AG04449 (cell line): ENCODE measurements at regions not wholly inside any gene's neighbourhood (a gene's known extent, or its start where the extent isn't known, plus 50 kb on each side); places are given as distances from the start of the nearest gene placed in this dataset.

Experiments
- CTCF ChIA-PET: fragments of 350-600 bp; formaldehyde crosslinking; extraction: SDS; loops from one replicate; lab custom pipeline; 2021; ENCODE audit warnings: antibody characterized with exemption; lab: Yijun Ruan, JAX
- POLR2A ChIA-PET: fragments of 400-600, 350-600 bp; formaldehyde crosslinking; extraction: SDS; loops from one replicate; lab custom pipeline; 2020; ENCODE audit warnings: antibody characterized with exemption, inconsistent platforms; lab: Yijun Ruan, JAX
- DNase-seq: peaks from one replicate; pipeline ENCODE4 v3.0.0-alpha.2; 2010; ENCODE audit warnings: low read depth, low spot score
- H3K4me3 ChIP-seq: 2 replicates; pipeline ENCODE4 v1.5.1; 2011; ENCODE audit warnings: low read depth, mild to moderate bottlenecking, control low read depth, low read length
- CTCF ChIP-seq: IDR thresholded peaks from one replicate; pipeline ENCODE4 v1.5.1; 2011; ENCODE audit warnings: mild to moderate bottlenecking, moderate library complexity, low read length, control low read depth, inconsistent platforms; ENCODE audit not compliant: insufficient read depth; ENCODE audit errors: missing control alignments

DNA sequence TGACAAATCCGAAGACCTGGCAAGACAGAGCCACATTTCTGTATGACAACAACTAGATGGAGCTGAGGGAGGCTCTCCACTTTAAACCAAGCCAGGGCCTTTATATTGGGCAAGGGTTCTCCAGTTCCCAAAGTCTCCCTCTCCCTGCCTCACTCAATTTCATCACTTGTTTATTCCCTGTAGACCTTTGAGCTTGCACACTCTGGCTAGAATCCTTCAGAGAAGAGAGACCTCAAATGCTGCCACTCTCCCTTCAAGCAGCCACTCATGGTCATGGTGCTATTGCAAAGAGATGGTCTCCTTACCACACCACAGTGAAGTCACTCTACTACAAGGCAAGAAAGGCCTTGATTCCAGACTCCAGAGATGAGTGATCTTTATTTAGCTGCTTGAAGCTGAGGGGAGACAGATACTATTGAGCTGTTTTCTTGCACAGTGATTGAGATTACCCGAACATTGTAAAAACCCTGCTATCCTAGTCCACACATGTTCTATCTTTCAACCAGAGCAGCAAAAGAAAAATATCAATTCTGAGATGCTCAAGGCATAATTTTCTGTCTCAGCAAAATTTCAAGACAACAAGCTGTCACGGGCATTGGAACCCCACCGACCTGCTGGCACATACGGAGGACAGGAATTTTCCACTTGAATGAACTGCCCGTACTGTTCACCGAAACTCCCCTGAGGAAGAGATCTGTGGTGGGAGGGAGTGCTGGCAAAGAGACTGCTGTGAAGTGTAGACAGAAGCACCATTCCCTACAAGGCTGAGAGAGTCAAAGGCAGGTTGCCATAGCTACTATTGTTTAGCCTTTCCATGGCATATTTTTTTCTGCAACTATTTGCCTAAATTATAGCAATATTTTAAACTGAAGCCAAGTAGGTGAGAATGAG is 81.1 kb downstream of the CDO1 start:
- no peak for DNase-seq
- POLR2A ChIA-PET: no interaction called here
- no peak for TF ChIP-seq CTCF
- CTCF ChIA-PET: no interaction called here
- H3K4me3 ChIP-seq: no peak overlapping the region

GRCh38 chr5:115733607-115734006 is 82.9 kb downstream of the CDO1 start:
- POLR2A ChIA-PET: no interaction called here
- no peak for DNase-seq
- CTCF ChIA-PET: no interaction called here
- TF ChIP-seq CTCF: no peak
- H3K4me3 ChIP-seq: no peak overlapping the region

DNA sequence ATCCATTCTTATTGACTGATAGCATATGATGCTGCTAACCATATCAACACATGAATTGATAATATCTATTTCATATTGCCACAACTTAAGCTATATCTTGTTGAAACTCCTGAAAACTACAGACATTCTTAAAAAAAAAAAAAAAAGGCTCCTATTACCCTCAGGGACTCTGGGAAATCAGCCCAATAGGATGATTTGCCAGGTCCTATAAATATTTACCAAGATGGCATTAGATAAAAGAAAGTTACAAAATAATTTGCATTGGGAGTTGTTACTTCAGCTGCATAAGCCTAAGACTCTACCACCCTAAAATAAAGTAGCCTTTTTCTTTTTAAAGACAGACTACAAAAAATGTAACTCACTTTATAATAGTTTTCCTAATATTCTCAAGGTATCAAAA is 84.4 kb downstream of the CDO1 start:
- POLR2A ChIA-PET: no interaction called here
- no peak overlapping the region for H3K4me3 ChIP-seq
- CTCF ChIA-PET: no interaction called here
- no peak for TF ChIP-seq CTCF
- no peak for DNase-seq

- POLR2A ChIA-PET: no interaction called here
- DNase-seq: no peak
- TF ChIP-seq CTCF: no peak
- CTCF ChIA-PET: no interaction called here
- H3K4me3 ChIP-seq: no peak overlapping the region
These were observed 90.9 kb downstream of the CDO1 start for GRCh38 chr5:115725522-115725921.

- no peak for DNase-seq
- no peak for TF ChIP-seq CTCF
- no peak overlapping the region for H3K4me3 ChIP-seq
- ChIA-PET CTCF (no interaction called here), POLR2A (no interaction called here)
These were observed 93.2 kb downstream of the CDO1 start for GRCh38 chr5:115723220-115723619.

DNA sequence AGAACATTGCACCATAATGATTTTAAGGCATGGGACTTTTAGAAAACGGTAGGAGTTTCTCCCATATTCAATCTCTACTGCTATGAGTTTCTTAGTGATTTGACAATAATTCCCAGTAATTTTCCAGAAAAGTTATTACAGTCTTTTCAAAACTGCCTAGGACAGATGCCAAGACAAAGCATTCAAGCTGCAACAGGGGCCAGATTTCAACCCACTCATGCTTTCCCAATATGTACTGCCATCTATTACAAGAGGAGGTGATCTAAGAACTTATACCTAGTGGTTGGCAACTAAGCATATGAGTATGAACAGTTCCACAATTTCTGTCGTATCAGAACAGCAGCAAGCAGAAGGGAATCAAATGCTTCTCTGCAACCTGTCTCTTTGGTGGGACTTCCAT is 95.1 kb upstream of the TMED7 start:
- DNase-seq: no peak
- no peak for TF ChIP-seq CTCF
- H3K4me3 ChIP-seq: no peak overlapping the region
- CTCF ChIA-PET: no interaction called here
- POLR2A ChIA-PET: no interaction called here
